CD4-positive, alpha-beta T cell treated with Interferon gamma for 1 hour (primary cell): ENCODE measurements at regions not wholly inside any gene's neighbourhood (a gene's known extent, or its start where the extent isn't known, plus 50 kb on each side); places are given as distances from the start of the nearest gene placed in this dataset.

ENCODE experiments used
- DNase-seq: peaks from one replicate; pipeline ENCODE4 v3.0.0-alpha.2; 2020

GRCh38 chr15:31151301-31152233, 50.0 kb upstream of the TRPM1 start:
- DNase-seq = no peak

GRCh38 chr15:31153531-31153930, 52.0 kb upstream of the TRPM1 start:
- DNase-seq = no peak

GRCh38 chr15:31155151-31155550, 53.6 kb upstream of the TRPM1 start:
- no peak for DNase-seq

GRCh38 chr15:31156226-31156625, 54.7 kb upstream of the TRPM1 start:
- no peak for DNase-seq

GRCh38 chr15:31156808-31157207, 55.3 kb upstream of the TRPM1 start:
- no peak for DNase-seq

GRCh38 chr15:31157644-31158069, 56.1 kb upstream of the TRPM1 start:
- no peak for DNase-seq

GRCh38 chr15:31158858-31159569, 57.5 kb upstream of the TRPM1 start:
- DNase-seq = no peak

- DNase-seq = no peak
Measured at GRCh38 chr15:31159837-31160236, 58.3 kb upstream of the TRPM1 start.

GRCh38 chr15:31160297-31160696, 58.8 kb upstream of the TRPM1 start:
- no peak for DNase-seq

GRCh38 chr15:31160740-31161495, 59.4 kb upstream of the TRPM1 start:
- no peak for DNase-seq

- DNase-seq = no peak
Measured at GRCh38 chr15:31161951-31162350, 60.4 kb upstream of the TRPM1 start.

- DNase-seq = no peak
Measured at GRCh38 chr15:31162721-31163510, 61.4 kb upstream of the TRPM1 start.

- no peak for DNase-seq
Measured at GRCh38 chr15:31163769-31164572, 62.4 kb upstream of the TRPM1 start.

GRCh38 chr15:31164573-31164912, 63.0 kb upstream of the TRPM1 start:
- DNase-seq = no peak

GRCh38 chr15:31169558-31169957, 68.0 kb upstream of the TRPM1 start:
- no peak for DNase-seq

GRCh38 chr15:31171731-31172130, 70.2 kb upstream of the TRPM1 start:
- no peak for DNase-seq

- no peak for DNase-seq
Measured at GRCh38 chr15:31172606-31173005, 71.1 kb upstream of the TRPM1 start.

GRCh38 chr15:31173790-31174450, 72.4 kb upstream of the TRPM1 start:
- DNase-seq = no peak

- no peak for DNase-seq
Measured at GRCh38 chr15:31175484-31175883, 74.0 kb upstream of the TRPM1 start.

- DNase-seq = no peak
Measured at GRCh38 chr15:31177951-31178350, 76.4 kb upstream of the TRPM1 start.

- no peak for DNase-seq
Measured at GRCh38 chr15:31178705-31179104, 77.2 kb upstream of the TRPM1 start.
